IMR-90 (cell line): ENCODE measurements at regions not wholly inside any gene's neighbourhood (a gene's known extent, or its start where the extent isn't known, plus 50 kb on each side); places are given as distances from the start of the nearest gene placed in this dataset.

Experiments used
- ATAC-seq: fragments of 200-7000 bp; cut with Tn5 transposase; 2 replicates; pipeline ENCODE4 v1.9.1; 2020; ENCODE audit warnings: low read depth, mild to moderate bottlenecking, moderate library complexity
- BruUV-seq: library from RNA; stranded (reverse); fragments of 400-500 nt; replicated peaks from 2 replicates; lab custom pipeline; 2021; lab: Mats Ljungman, UMichigan
- CTCF ChIA-PET: fragments of 300-600 bp; formaldehyde crosslinking; extraction: SDS; loops from one replicate; lab custom pipeline; 2021; ENCODE audit warnings: antibody characterized with exemption; lab: Yijun Ruan, JAX
- POLR2A ChIA-PET: fragments of 300-600 bp; sonication (Branson Sonifier 250); formaldehyde crosslinking; loops from one replicate; lab custom pipeline; 2022; ENCODE audit warnings: antibody characterized with exemption; ENCODE audit not compliant: unreplicated experiment; lab: Charles Lee
- DNase-seq: peaks from one replicate; pipeline ENCODE4 v3.0.0; 2013
- H2AFZ ChIP-seq: replicated peaks from 2 replicates; pipeline ENCODE3; 2013; ENCODE audit warnings: low read length, mild to moderate bottlenecking; ENCODE audit not compliant: poor library complexity
- H2AK5ac ChIP-seq: 2 replicates; pipeline ENCODE4 v1.6.1; 2013; ENCODE audit warnings: low read depth, low read length, inconsistent platforms
- H2AK9ac ChIP-seq: replicated peaks from 2 replicates; pipeline ENCODE3; 2013; ENCODE audit warnings: mild to moderate bottlenecking, low read depth, low read length, moderate library complexity; ENCODE audit not compliant: poor library complexity
- H2BK120ac ChIP-seq: 2 replicates; pipeline ENCODE4 v1.6.1; 2013; ENCODE audit warnings: low read depth, low read length, inconsistent platforms
- H2BK15ac ChIP-seq: 3 replicates; pipeline ENCODE4 v1.6.1; 2013; ENCODE audit warnings: low read depth, low read length, inconsistent platforms
- H2BK20ac ChIP-seq: 2 replicates; pipeline ENCODE4 v1.6.1; 2013; ENCODE audit warnings: low read depth, mild to moderate bottlenecking, inconsistent platforms, low read length, moderate library complexity
- H2BK5ac ChIP-seq: 2 replicates; pipeline ENCODE4 v1.6.1; 2013; ENCODE audit warnings: mild to moderate bottlenecking, low read depth, low read length, inconsistent platforms; ENCODE audit not compliant: poor library complexity, severe bottlenecking
- H3K14ac ChIP-seq: replicated peaks from 2 replicates; pipeline ENCODE4 v1.6.1; 2013; ENCODE audit warnings: low read depth, low read length, inconsistent platforms
- H3K18ac ChIP-seq: 2 replicates; pipeline ENCODE4 v1.6.1; 2013; ENCODE audit warnings: low read depth, low read length, control low read depth
- H3K23ac ChIP-seq: 2 replicates; pipeline ENCODE4 v1.6.1; 2013; ENCODE audit warnings: low read depth, low read length, inconsistent platforms
- H3K27ac ChIP-seq: 2 replicates; pipeline ENCODE4 v1.5.1; 2013; ENCODE audit warnings: mild to moderate bottlenecking, control low read depth, low read length; ENCODE audit not compliant: insufficient read depth
- H3K27me3 ChIP-seq: 2 replicates; pipeline ENCODE4 v1.6.1; 2013; ENCODE audit warnings: low read length; ENCODE audit not compliant: control insufficient read depth, insufficient read depth
- H3K36me3 ChIP-seq: 2 replicates; pipeline ENCODE4 v1.6.1; 2013; ENCODE audit warnings: low read length, mixed read lengths; ENCODE audit not compliant: control insufficient read depth, insufficient read depth
- H3K4ac ChIP-seq: 2 replicates; pipeline ENCODE4 v1.6.1; 2013; ENCODE audit warnings: low read depth, low read length, inconsistent platforms
- H3K4me1 ChIP-seq: 2 replicates; pipeline ENCODE4 v1.6.1; 2013; ENCODE audit warnings: low read length, mixed read lengths; ENCODE audit not compliant: control insufficient read depth, insufficient read depth
- H3K4me2 ChIP-seq: 2 replicates; pipeline ENCODE4 v1.6.1; 2013; ENCODE audit warnings: low read depth, mild to moderate bottlenecking, control low read depth, low read length, moderate library complexity
- H3K4me3 ChIP-seq: 2 replicates; pipeline ENCODE4 v1.5.1; 2013; ENCODE audit warnings: low read depth, mild to moderate bottlenecking, control low read depth, low read length, moderate library complexity; ENCODE audit not compliant: insufficient read depth
- H3K56ac ChIP-seq: 2 replicates; pipeline ENCODE4 v1.6.1; 2013; ENCODE audit warnings: low read length, inconsistent platforms; ENCODE audit not compliant: insufficient read depth; ENCODE audit errors: extremely low read depth
- H3K79me1 ChIP-seq, 2 experiments: 2 replicates each; pipeline ENCODE4 v1.6.1; 2013; ENCODE audit warnings: low read length in 2 of 2, inconsistent platforms in 1 of 2, low read depth in 1 of 2
- H3K9ac ChIP-seq: 2 replicates; pipeline ENCODE4 v1.6.1; 2013; ENCODE audit warnings: low read depth, low read length, control low read depth
- H3K9me1 ChIP-seq: 2 replicates; pipeline ENCODE4 v1.6.1; 2013; ENCODE audit warnings: low read length, inconsistent platforms; ENCODE audit not compliant: insufficient read depth
- H3K9me3 ChIP-seq: 2 replicates; pipeline ENCODE4 v1.6.1; 2013; ENCODE audit warnings: low read length; ENCODE audit not compliant: control insufficient read depth, insufficient read depth
- H4K20me1 ChIP-seq: 2 replicates; pipeline ENCODE4 v1.6.1; 2013; ENCODE audit warnings: low read length, inconsistent platforms; ENCODE audit not compliant: insufficient read depth
- H4K5ac ChIP-seq: 2 replicates; pipeline ENCODE4 v1.6.1; 2013; ENCODE audit warnings: mild to moderate bottlenecking, low read depth, low read length, control low read depth
- H4K8ac ChIP-seq, 2 experiments: 2 replicates each; pipeline ENCODE4 v1.6.1; 2013; ENCODE audit warnings: low read depth in 2 of 2, low read length in 2 of 2, control low read depth in 1 of 2, inconsistent platforms in 1 of 2
- H4K91ac ChIP-seq: 2 replicates; pipeline ENCODE4 v1.6.1; 2013; ENCODE audit warnings: low read depth, low read length, inconsistent platforms; ENCODE audit not compliant: insufficient read depth
- BHLHE40 ChIP-seq: fragments of 150-350 bp; IDR thresholded peaks from 2 replicates; pipeline ENCODE4 v1.6.1; 2016; ENCODE audit warnings: mild to moderate bottlenecking, low read depth, low read length
- CEBPB ChIP-seq: IDR thresholded peaks from 2 replicates; pipeline ENCODE4 v1.6.1; 2012; ENCODE audit warnings: low read depth, low read length, improper control_type of control experiment
- CHD1 ChIP-seq: IDR thresholded peaks from 2 replicates; pipeline ENCODE4 v1.6.1; 2012; ENCODE audit warnings: low read depth, low read length, improper control_type of control experiment
- CTCF ChIP-seq: conservative IDR thresholded peaks from 2 replicates; pipeline ENCODE4 v1.5.1; 2012; ENCODE audit warnings: mild to moderate bottlenecking, low read depth, low read length, improper control_type of control experiment
- ELK1 ChIP-seq: fragments of 150-350 bp; IDR thresholded peaks from 2 replicates; pipeline ENCODE4 v1.6.1; 2016; ENCODE audit warnings: low read depth, mild to moderate bottlenecking, low read length, moderate library complexity, borderline replicate concordance
- FOS ChIP-seq: fragments of 150-350 bp; IDR thresholded peaks from 2 replicates; pipeline ENCODE4 v1.6.1; 2016; ENCODE audit warnings: low read depth, low read length
- MAFK ChIP-seq: IDR thresholded peaks from 2 replicates; pipeline ENCODE4 v1.6.1; 2012; ENCODE audit warnings: low read depth, low read length, improper control_type of control experiment
- MAZ ChIP-seq: IDR thresholded peaks from 2 replicates; pipeline ENCODE4 v1.6.1; 2012; ENCODE audit warnings: low read depth, mild to moderate bottlenecking, low read length, improper control_type of control experiment, moderate library complexity, borderline replicate concordance
- MXI1 ChIP-seq: IDR thresholded peaks from 2 replicates; pipeline ENCODE4 v1.6.1; 2012; ENCODE audit warnings: low read depth, mild to moderate bottlenecking, low read length, moderate library complexity, borderline replicate concordance
- NFE2L2 ChIP-seq: fragments of 150-350 bp; IDR thresholded peaks from 2 replicates; pipeline ENCODE4 v1.6.1; 2016; ENCODE audit warnings: low read depth, mild to moderate bottlenecking, low read length
- POLR2A ChIP-seq: IDR thresholded peaks from 2 replicates; pipeline ENCODE4 v1.6.1; 2012; ENCODE audit warnings: mild to moderate bottlenecking, low read depth, low read length
- RAD21 ChIP-seq: IDR thresholded peaks from 2 replicates; pipeline ENCODE4 v1.6.1; 2012; ENCODE audit warnings: low read length, improper control_type of control experiment
- RCOR1 ChIP-seq: IDR thresholded peaks from 2 replicates; pipeline ENCODE4 v1.6.1; 2012; ENCODE audit warnings: mild to moderate bottlenecking, low read length, improper control_type of control experiment; ENCODE audit not compliant: insufficient replicate concordance
- RFX5 ChIP-seq: IDR thresholded peaks from 2 replicates; pipeline ENCODE4 v1.8.0; 2012; ENCODE audit warnings: low read depth, mild to moderate bottlenecking, low read length, moderate library complexity
- SMC3 ChIP-seq: fragments of 150-350 bp; IDR thresholded peaks from 2 replicates; pipeline ENCODE4 v1.6.1; 2016; ENCODE audit warnings: low read depth, mild to moderate bottlenecking, antibody characterized with exemption, low read length, moderate library complexity
- USF2 ChIP-seq: fragments of 150-350 bp; IDR thresholded peaks from 2 replicates; pipeline ENCODE4 v1.6.1; 2017; ENCODE audit warnings: mild to moderate bottlenecking, antibody characterized with exemption, low read length, low read depth
- WGBS, 2 experiments: methylation state at CpG; one replicate each; pipeline versions ENCODE4 v1.1.5 to v1.1.7; 2013; ENCODE audit warnings: missing lambda C conversion rate in 2 of 2; ENCODE audit not compliant: insufficient read length in 1 of 2; ENCODE audit errors: extremely low coverage in 2 of 2; 5-methylcytosine and 5-hydroxymethylcytosine counted together
- dilution Hi-C: fragments of 300-500 bp; cut with HindIII; formaldehyde crosslinking; loops from one replicate; pipeline ENCODE4 v1.14.3; 2018; ENCODE audit warnings: low sequenced_read_pairs; ENCODE audit not compliant: unreplicated experiment
- in situ Hi-C: fragments of 300-500 bp; cut with MboI; formaldehyde crosslinking; loops from 3 replicates; pipeline ENCODE4 v1.14.3; 2019; ENCODE audit warnings: low sequenced_read_pairs, inconsistent platforms, mixed read lengths
- intact Hi-C: fragments of 100-400 bp; cut with micrococcal nuclease; formaldehyde crosslinking; loops from 2 replicates; pipeline ENCODE4 v1.10.0; 2022

GRCh38 chr10:65265451-65265954, 1660.3 kb upstream of the LRRTM3 start:
- no peak for ATAC-seq
- Histone ChIP-seq H3K4me1 (no peaks in the 10 kb centered on the region), H3K18ac (no peak overlapping the region), H3K23ac (no peak overlapping the region), H2AK5ac (no peak overlapping the region), H3K14ac (no peak overlapping the region), H3K27ac (no peak overlapping the region), H3K36me3 (no peaks in the 10 kb centered on the region), H3K56ac (no peak overlapping the region), H3K9ac (no peak overlapping the region), H4K8ac (no peak overlapping the region), H4K20me1 (no peaks in the 10 kb centered on the region), H3K4me2 (no peak overlapping the region), H2BK15ac (no peak overlapping the region), H2BK20ac (no peak overlapping the region), H3K4me3 (no peak overlapping the region), H4K5ac (no peak overlapping the region), H2BK5ac (no peak overlapping the region), H3K9me1 (no peaks in the 10 kb centered on the region), H4K91ac (no peak overlapping the region), H2AFZ (no peak overlapping the region), H2BK120ac (no peak overlapping the region), H3K27me3 (no peaks in the 10 kb centered on the region), H3K4ac (no peak overlapping the region), H3K9me3 (peaks cover 7% of the 10 kb centered on the region; the same call in 1 of the 2 replicates), H3K79me1 (no peaks in the 10 kb centered on the region), H2AK9ac (no peak overlapping the region)
- BruUV-seq: no TSS peak
- in situ Hi-C loops: no loop called here
- WGBS, 2 experiments: no CpG with 5 or more reads among the region's 2 CpGs
- no peak for DNase-seq
- ChIA-PET POLR2A (no interaction called here), CTCF (no interaction called here)
- dilution Hi-C loops: no loop called here
- intact Hi-C loops: no loop called here
- TF ChIP-seq MAZ (no peak), NFE2L2 (no peak), RFX5 (no peak), RCOR1 (no peak), POLR2A (no peak), CTCF (no peak), RAD21 (no peak), CHD1 (no peak), USF2 (no peak), BHLHE40 (no peak), SMC3 (no peak), MXI1 (no peak), FOS (no peak), CEBPB (no peak), MAFK (no peak), ELK1 (no peak)
